Esophagus squamous epithelium (tissue), 5 donors: ENCODE measurements at regions not wholly inside any gene's neighbourhood (a gene's known extent, or its start where the extent isn't known, plus 50 kb on each side); places are given as distances from the start of the nearest gene placed in this dataset.
A peak's percentile ranks its signal among the peaks of the same experiment; 100 is the strongest.

Experiments
- DNase-seq: peaks from one replicate; lab custom pipeline; 2025; lab: John Stamatoyannopoulos, UW
- H3K27ac ChIP-seq, 4 donors: fragments of 200-600 bp; sonication (generic); one replicate each; pipeline ENCODE4 v1.5.1; 2016 to 2019; ENCODE audit warnings: mild to moderate bottlenecking in 1 of 4
- H3K27me3 ChIP-seq, 4 donors: fragments of 200-600 bp; sonication (generic); 1 replicate in 3 of 4; 2 replicates in 1 of 4; pipeline versions ENCODE4 v1.5.1 to v1.6.0; 2017 to 2021; ENCODE audit warnings: antibody characterized with exemption in 1 of 4
- H3K36me3 ChIP-seq, 3 donors: fragments of 200-600 bp; sonication (generic); one replicate each; pipeline ENCODE4 v1.5.1; 2016 to 2019
- H3K4me1 ChIP-seq, 3 donors: fragments of 200-600 bp; sonication (generic); one replicate each; pipeline ENCODE4 v1.5.1; 2017 to 2019
- H3K4me3 ChIP-seq, 4 donors: fragments of 200-600 bp; sonication (generic); 1 replicate in 3 of 4; 2 replicates in 1 of 4; pipeline ENCODE4 v1.5.1; 2016 to 2019; ENCODE audit warnings: mild to moderate bottlenecking in 2 of 4, moderate library complexity in 1 of 4
- H3K9me3 ChIP-seq, 3 donors: fragments of 200-600 bp; sonication (generic); one replicate each; pipeline ENCODE4 v1.5.1; 2016 to 2019
- CTCF ChIP-seq, 6 experiments: fragments of 450-650 bp in 4 of 6; fragments of 200-600 bp in 2 of 6; sonication (generic) in 2 of 6; IDR thresholded peaks; one replicate each; pipeline ENCODE4 v1.5.1; 2016 to 2019; ENCODE audit warnings: antibody characterized with exemption in 6 of 6, mild to moderate bottlenecking in 4 of 6, moderate library complexity in 4 of 6
- POLR2A ChIP-seq, 4 donors: fragments of 450-650 bp; IDR thresholded peaks; one replicate each; pipeline ENCODE4 v1.6.1; 2017; ENCODE audit warnings: antibody characterized with exemption in 4 of 4, mild to moderate bottlenecking in 4 of 4, moderate library complexity in 3 of 4
- WGBS, 2 donors: methylation state at CpG; one replicate each; pipeline ENCODE4 v1.1.5; 2018; 5-methylcytosine and 5-hydroxymethylcytosine counted together
- intact Hi-C: fragments of 100-400 bp; cut with DNase I; formaldehyde crosslinking; loops from one replicate; pipeline ENCODE4 v1.15.0; 2022
- donor health status: DM: yes; HTN: yes; CAD: no.

- H3K27me3 ChIP-seq: no peaks in the 10 kb centered on the region
- TF ChIP-seq CTCF (IDR thresholded peaks at IDR 0.05) (no peak), POLR2A (IDR thresholded peaks at IDR 0.05) (no peak)
- DNase-seq: no peak
- peak overlapping the region in 3 of 4 donors; percentile 18 to 69 (median 67) for H3K27ac ChIP-seq
- H3K4me3 ChIP-seq: no peak overlapping the region
- H3K36me3 ChIP-seq: no peaks in the 10 kb centered on the region
- H3K9me3 ChIP-seq: no peaks in the 10 kb centered on the region
- peaks cover 0 to 33% (median 0%) of the 10 kb centered on the region in 3 donors for H3K4me1 ChIP-seq
- intact Hi-C loops: no loop called here
These were observed 147.3 kb downstream of the B3GNT2 start for GRCh38 chr2:62343206-62343605.

GRCh38 chr2:62340994-62341484 lies 145.1 kb downstream of the B3GNT2 start:
- Histone ChIP-seq H3K9me3 (no peaks in the 10 kb centered on the region), H3K4me3 (no peak overlapping the region), H3K4me1 (peaks cover 0 to 33% (median 0%) of the 10 kb centered on the region in 3 donors), H3K27me3 (no peaks in the 10 kb centered on the region), H3K27ac (no peak overlapping the region), H3K36me3 (no peaks in the 10 kb centered on the region)
- DNase-seq: no peak
- 52 to 79% methylated on average over 3 of the region's 4 CpGs for WGBS, 2 donors
- intact Hi-C loops: no loop called here
- no peak for TF ChIP-seq POLR2A (IDR thresholded peaks at IDR 0.05)

GRCh38 chr2:62339837-62340236 lies 143.9 kb downstream of the B3GNT2 start:
- H3K27me3 ChIP-seq: no peaks in the 10 kb centered on the region
- no peaks in the 10 kb centered on the region for H3K9me3 ChIP-seq
- no peaks in the 10 kb centered on the region for H3K36me3 ChIP-seq
- no peak for DNase-seq
- peaks cover 0 to 27% (median 0%) of the 10 kb centered on the region in 3 donors for H3K4me1 ChIP-seq
- TF ChIP-seq CTCF (IDR thresholded peaks at IDR 0.05) (no peak), POLR2A (IDR thresholded peaks at IDR 0.05) (no peak)
- H3K27ac ChIP-seq: no peak overlapping the region
- intact Hi-C loops: no loop called here
- no peak overlapping the region for H3K4me3 ChIP-seq
- WGBS, 2 donors: 83 to 87% methylated on average over 2 of the region's 2 CpGs

GRCh38 chr2:62339413-62339812 lies 143.5 kb downstream of the B3GNT2 start:
- Histone ChIP-seq H3K4me1 (peaks cover 0 to 23% (median 0%) of the 10 kb centered on the region in 3 donors), H3K27me3 (no peaks in the 10 kb centered on the region), H3K9me3 (no peaks in the 10 kb centered on the region), H3K4me3 (no peak overlapping the region), H3K36me3 (no peaks in the 10 kb centered on the region), H3K27ac (no peak overlapping the region)
- WGBS, 2 donors: 64 to 96% methylated on average over 2 of the region's 2 CpGs
- TF ChIP-seq CTCF (IDR thresholded peaks at IDR 0.05) (no peak), POLR2A (IDR thresholded peaks at IDR 0.05) (no peak)
- DNase-seq: no peak
- intact Hi-C loops: no loop called here

- no peak for DNase-seq
- intact Hi-C loops: no loop called here
- WGBS, 2 donors: 80 to 91% methylated on average over 4 of the region's 4 CpGs
These were observed 142.2 kb downstream of the B3GNT2 start for GRCh38 chr2:62338111-62338510.

More at GRCh38 chr2:62338111-62338510, 142.2 kb downstream of the B3GNT2 start:
- Histone ChIP-seq H3K4me3 (no peak overlapping the region), H3K27me3 (no peaks in the 10 kb centered on the region), H3K4me1 (peaks cover 0 to 10% (median 0%) of the 10 kb centered on the region in 3 donors), H3K36me3 (no peaks in the 10 kb centered on the region), H3K9me3 (no peaks in the 10 kb centered on the region), H3K27ac (no peak overlapping the region)
- TF ChIP-seq CTCF (IDR thresholded peaks at IDR 0.05) (no peak), POLR2A (IDR thresholded peaks at IDR 0.05) (no peak)
